ENCODE measurements at regions not wholly inside any gene's neighbourhood (a gene's known extent, or its start where the extent isn't known, plus 50 kb on each side); places are given as distances from the start of the nearest gene placed in this dataset.

GRCh38 chr11:95392644-95393043, 161.6 kb upstream of the SESN3 start:
- no peak for DNase-seq

- no peak for DNase-seq
Measured at GRCh38 chr11:95389427-95389826, 158.4 kb upstream of the SESN3 start.

DNA sequence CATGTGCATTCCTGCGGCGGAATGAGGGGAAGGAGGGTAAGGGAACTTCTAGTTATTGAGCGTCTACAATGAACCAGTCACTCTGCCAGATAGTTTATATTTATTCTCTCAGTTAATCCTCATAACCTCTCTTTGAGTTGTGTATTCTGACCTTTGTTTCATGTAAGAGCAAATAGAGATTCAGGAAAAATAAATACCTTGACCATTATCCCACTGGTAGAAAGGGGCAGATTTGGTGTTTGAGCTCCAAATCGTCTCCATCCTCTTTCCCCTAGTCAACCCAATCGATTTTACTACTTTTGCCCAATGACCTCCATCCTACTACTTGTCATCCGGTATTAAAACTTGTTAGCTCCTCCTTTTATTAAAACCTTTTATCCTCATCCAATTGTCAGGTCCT, 157.1 kb upstream of the SESN3 start:
- no peak for DNase-seq

DNA sequence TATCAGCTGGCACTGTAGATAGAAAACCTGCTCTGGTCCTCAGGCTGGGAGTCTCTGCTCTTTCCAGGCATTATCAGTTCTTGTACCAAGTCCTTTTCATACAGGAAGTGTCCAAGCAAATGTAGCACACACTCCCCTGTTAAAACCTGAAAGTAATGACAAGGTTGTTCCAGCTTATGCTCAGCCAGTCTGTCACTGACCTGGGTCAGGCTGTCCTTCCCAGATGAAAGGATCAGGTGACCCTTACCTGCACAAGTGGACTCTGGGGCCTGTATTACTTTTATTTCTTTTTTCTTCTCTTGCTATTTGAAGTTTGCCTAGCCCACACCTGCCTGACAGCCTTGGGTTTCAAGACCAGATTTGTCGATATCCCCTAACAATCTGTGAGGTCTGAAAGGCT, 156.3 kb upstream of the SESN3 start:
- DNase-seq = no peak

- DNase-seq = no peak
Measured at GRCh38 chr11:95385577-95385976, 154.6 kb upstream of the SESN3 start.

GRCh38 chr11:95379479-95379878, 148.5 kb upstream of the SESN3 start:
- DNase-seq = no peak

GRCh38 chr11:95378789-95379188, 147.8 kb upstream of the SESN3 start:
- no peak for DNase-seq

GRCh38 chr11:95378111-95378510, 147.1 kb upstream of the SESN3 start:
- DNase-seq = no peak

DNA sequence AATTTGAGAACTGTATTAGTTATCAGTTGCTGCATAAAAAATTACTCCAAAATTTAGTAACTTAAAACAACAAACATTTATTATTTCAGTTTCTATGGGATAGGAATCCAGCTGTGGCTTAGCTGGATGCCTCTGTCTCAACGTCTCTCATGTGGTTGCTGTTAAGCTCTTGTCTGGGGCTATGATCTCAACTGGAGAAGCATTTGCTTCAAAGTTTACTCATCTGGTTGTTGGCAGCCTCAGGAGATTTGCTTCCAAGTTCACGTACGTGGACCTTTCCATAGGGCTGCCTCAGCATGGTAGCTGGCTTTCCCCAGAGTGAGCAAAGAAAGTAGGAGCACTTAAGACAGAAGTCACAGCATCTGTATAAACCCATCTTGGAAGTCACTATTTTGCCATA, 144.9 kb upstream of the SESN3 start:
- DNase-seq = no peak

GRCh38 chr11:95375451-95375850, 144.4 kb upstream of the SESN3 start:
- no peak for DNase-seq

GRCh38 chr11:95374105-95374504, 143.1 kb upstream of the SESN3 start:
- no peak for DNase-seq

- DNase-seq = no peak
Measured at GRCh38 chr11:95373241-95373640, 142.2 kb upstream of the SESN3 start.

DNA sequence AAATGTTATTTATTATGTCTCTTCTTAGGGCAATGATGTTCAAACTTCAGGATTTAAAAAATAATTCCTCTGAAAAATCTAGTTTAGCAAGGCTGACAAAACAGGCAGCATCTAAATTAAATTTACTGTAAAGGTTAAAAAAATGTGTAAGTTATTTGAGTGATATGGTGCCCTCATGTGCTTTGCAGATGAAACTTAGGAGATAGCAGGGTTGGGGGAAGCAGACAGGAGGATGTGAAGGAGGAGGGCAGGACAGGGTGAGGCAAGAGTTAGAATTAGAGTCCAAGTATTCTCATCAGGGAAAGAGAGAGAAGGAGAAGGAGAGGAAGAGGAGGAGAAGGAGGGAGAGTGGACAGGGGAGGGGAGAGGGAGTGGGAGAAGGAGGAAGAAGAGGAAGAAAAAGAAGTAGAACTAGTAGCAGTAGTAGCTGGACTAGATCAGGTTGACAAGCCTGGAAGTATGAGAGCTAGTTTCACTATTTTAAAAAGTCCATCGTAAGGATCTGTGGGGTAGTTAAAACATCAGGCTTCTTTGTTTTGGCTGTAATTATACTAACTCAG, 141.2 kb upstream of the SESN3 start:
- no peak for DNase-seq

DNA sequence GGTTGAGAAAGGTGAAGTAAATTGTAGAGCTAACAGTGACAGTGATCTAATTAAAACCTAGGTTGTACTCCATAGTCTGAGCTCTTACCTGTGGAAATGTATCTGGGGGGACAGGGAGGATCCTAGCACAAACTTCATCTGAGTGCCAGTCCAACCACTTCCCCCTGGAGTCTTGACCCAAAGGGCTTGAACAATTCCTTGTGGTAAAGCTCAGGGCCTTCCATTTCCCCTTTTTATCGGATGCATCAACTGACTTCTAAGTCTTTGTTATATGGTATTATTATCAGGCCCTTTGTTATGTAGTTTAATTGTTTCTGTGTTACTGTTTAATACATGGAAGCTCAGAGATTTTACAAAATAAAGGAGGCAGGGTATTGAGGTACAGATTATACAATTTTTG, 140.2 kb upstream of the SESN3 start:
- no peak for DNase-seq

DNA sequence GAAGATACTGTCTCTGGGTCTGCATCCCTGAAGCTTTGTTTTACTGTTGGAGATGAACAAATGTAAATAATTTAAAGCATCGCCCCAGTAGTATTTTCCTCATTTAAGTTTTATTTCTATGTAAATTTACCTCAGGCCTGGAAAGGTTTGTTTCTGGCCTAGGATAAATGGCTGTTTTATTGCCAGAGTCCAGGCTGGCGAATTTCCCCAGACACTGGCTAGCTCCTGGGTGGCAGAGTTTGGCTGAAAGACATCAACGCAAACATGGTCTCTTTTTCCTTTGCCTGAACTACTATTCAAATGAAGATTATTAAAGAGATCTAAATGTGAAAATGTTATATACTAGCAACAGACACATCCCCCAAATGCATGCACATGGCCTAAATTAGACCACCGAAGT, 136.7 kb upstream of the SESN3 start:
- peak in 1 of 56 donors; percentile 4 for DNase-seq

DNA sequence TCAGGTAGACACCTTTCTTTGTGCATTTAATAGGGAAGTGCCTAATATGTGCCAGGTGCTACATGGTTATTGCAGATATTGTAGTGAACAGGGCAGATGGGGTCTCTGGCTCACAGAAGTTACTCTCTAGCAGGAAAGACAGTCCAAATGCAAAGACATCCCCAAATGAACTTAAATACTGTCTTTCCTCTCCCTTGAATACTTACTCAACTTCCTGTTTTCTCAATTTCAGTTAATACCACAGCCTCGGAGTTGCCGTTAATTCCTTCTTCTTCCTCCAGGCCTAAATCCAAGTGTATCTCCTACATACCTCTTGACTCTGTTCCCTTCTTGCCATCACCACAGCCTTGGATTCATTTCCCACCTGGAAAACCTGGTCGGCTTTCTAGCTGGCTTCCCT, 134.3 kb upstream of the SESN3 start:
- DNase-seq = no peak

DNA sequence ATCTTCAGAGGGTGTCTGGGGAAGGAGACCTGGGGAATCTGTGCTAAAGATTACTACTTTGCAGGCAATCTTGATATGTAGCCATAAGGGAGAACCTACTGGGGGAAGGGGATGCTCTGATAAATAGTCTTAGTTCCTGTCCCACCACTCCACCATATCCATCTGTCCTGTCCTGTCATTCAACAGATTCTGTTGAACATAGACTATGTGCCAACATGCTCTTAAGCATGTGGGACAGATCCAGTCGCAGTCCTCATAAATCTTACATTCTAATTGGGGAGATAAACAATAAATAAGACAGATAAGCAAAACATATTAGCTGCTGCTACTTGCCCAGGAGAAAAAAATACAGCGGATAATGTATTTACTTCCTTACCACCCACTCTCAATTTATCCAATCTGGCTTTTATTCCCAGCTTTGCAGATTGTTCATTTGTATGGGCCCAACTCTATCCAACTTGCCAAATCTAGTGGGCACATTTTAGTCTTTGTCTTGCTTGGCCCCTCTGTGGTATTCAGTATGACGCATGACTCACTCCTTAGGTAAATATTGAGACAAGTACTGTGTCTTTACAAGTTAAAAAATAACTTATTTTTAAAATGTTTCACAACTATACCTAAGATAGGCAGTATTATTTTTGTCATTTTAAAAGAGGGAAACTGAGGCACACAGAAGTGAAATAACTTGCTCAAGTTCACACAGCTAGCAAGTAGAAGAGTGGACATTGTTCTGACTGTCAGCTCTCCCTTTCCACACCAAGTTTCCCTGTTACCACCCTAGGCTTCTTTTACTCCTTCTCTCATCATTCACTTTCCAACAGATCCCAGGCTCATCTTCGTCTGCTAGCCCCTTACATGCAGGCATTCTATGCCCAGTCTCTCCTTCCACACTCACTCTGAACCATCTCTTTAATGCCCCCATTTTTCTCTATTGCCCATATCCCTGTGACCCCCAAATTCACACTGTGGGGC, 133.6 kb upstream of the SESN3 start:
- no peak for DNase-seq

DNA sequence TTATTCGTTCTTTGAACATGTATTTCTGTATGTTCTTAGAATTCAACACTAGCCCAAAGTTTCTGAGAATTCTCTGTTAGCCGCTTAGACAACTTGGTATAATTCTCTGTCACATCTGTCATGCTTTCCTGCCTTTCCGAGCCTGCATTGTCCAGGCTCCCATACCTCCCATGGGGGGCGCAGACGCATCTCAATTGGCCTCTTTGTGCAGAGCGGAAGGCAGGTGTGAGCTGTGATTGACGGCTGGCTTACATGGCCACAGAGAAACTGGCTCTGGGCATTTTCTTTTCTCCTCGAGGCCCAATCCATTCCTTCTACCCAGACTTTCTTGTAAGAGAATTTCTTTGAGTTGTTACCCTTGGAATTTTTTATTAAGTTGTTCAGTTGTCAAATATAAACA, 132.7 kb upstream of the SESN3 start:
- DNase-seq = peak in 1 of 56 donors; percentile 2

DNA sequence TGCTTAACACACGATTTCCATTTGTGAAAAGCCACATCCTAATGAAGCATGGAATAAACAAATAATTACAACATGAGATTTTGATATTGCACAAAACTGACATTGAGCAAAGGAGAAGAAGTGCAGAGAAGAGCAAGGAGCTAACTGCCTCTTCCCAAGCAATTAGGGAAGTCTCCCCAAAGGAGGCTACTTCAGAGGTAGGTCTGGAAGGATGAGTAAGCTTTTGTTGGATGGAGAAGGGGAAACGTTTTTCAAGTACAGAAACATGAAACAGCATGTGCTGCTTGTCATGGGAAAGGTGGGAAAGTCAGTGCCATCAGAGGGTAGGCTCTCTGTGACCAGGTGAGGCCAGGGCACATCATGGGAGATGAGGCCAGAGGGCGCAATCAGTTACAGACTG, 132.2 kb upstream of the SESN3 start:
- no peak for DNase-seq

- DNase-seq = no peak
Measured at GRCh38 chr11:95361180-95361579, 130.2 kb upstream of the SESN3 start.

DNA sequence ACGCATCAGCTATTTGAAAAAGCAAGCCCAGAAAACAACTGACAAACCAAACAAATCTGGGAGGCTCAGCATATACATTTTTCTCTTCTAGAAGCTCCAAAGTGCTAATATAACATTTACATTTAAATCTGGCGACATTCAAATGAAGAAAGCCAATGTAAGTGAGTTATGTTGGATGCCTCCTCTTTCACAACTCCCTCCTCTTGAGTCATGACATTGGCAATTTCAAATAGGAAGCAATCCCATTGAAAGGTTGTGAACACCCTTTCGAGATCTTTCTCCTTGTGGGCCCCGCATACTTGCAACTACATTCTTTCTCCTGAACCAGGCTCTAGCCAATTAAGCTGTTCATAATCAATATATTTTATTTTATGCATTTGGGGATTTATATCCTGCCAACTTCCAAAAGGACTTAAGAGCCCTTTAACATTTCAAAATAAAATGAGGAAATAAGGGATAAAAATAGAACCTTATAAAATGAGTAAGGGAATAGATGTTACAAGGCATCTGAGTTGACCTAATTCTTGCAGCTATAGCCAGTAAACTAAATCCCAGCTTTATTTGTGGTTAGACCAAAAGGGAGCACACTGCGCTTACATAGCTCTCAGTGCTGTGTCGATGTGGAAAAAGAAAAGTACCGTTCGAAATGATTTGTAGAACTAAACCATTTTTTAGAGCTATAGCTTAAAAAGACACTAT, 129.5 kb upstream of the SESN3 start:
- no peak for DNase-seq

DNA sequence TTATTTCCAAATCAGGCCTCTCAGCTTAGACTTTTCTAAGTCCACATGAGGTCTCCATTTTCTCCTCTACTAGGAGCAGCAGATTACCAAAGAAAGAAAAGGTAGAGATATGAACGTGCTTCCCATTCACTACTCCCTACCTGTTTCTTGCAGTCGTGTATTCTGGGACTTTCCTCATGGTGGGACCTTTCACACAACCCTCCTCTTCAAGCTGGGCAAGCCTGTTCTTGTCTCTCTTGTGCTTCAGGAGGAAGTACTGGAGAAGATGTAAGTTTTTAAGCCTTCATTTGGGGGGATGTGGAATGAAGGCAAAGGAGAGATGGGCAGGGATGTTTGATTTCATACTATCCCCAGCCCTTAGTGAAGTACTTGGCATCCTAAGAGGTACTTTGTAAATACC, 128.8 kb upstream of the SESN3 start:
- no peak for DNase-seq

- DNase-seq = no peak
Measured at GRCh38 chr11:95359341-95359663, 128.3 kb upstream of the SESN3 start.

Measured in amygdala (tissue), 56 donors.